Lung (tissue), 11 donors: ENCODE measurements at regions not wholly inside any gene's neighbourhood (a gene's known extent, or its start where the extent isn't known, plus 50 kb on each side); places are given as distances from the start of the nearest gene placed in this dataset.

Experiments
- ATAC-seq: fragments of 200-7000 bp; cut with Tn5 transposase; one replicate; pipeline ENCODE4 v1.9.1; 2020; ENCODE audit warnings: moderate number of reproducible peaks; ENCODE audit not compliant: insufficient read depth, low FRiP score
- DNase-seq, 3 donors: peaks; one replicate each; pipeline ENCODE4 v3.0.0-alpha.2; 2013 to 2017
- H3K27ac ChIP-seq, 2 donors: one replicate each; pipeline ENCODE4 v1.5.1; 2013; ENCODE audit warnings: mild to moderate bottlenecking in 2 of 2, moderate library complexity in 2 of 2, control low read depth in 1 of 2, inconsistent platforms in 1 of 2, low read depth in 1 of 2, low read length in 1 of 2
- H3K27me3 ChIP-seq, 3 donors: one replicate each; pipeline ENCODE4 v1.5.1; 2013; ENCODE audit warnings: low read length in 2 of 3; ENCODE audit not compliant: control insufficient read depth in 3 of 3, insufficient read depth in 3 of 3
- H3K36me3 ChIP-seq, 4 donors: one replicate each; pipeline ENCODE4 v1.5.1; 2013; ENCODE audit warnings: low read length in 4 of 4, mild to moderate bottlenecking in 1 of 4, moderate library complexity in 1 of 4; ENCODE audit not compliant: control insufficient read depth in 4 of 4, insufficient read depth in 4 of 4
- H3K4me1 ChIP-seq, 5 donors: one replicate each; pipeline ENCODE4 v1.5.1; 2013; ENCODE audit warnings: low read length in 5 of 5, mild to moderate bottlenecking in 2 of 5, moderate library complexity in 1 of 5; ENCODE audit not compliant: control insufficient read depth in 5 of 5, insufficient read depth in 5 of 5
- H3K4me3 ChIP-seq: one replicate; pipeline ENCODE4 v1.5.1; 2013; ENCODE audit warnings: mild to moderate bottlenecking, control low read depth, moderate library complexity
- H3K9ac ChIP-seq, 2 donors: one replicate each; pipeline ENCODE4 v1.5.1; 2013; ENCODE audit warnings: low read length in 2 of 2, control low read depth in 1 of 2; ENCODE audit not compliant: insufficient read depth in 1 of 2
- H3K9me3 ChIP-seq, 4 donors: one replicate each; pipeline ENCODE4 v1.5.1; 2013; ENCODE audit warnings: low read length in 3 of 4, mild to moderate bottlenecking in 1 of 4, moderate library complexity in 1 of 4; ENCODE audit not compliant: control insufficient read depth in 4 of 4, insufficient read depth in 3 of 4
- CTCF ChIP-seq: IDR thresholded peaks from 2 replicates; pipeline ENCODE4 v1.5.1; 2012; ENCODE audit warnings: mild to moderate bottlenecking; ENCODE audit errors: control extremely low read depth, extremely low read depth
- WGBS, 2 donors: extraction: QIAGEN DNeasy Blood & Tissue Kit; methylation state at CpG; one replicate each; pipeline ENCODE4 v1.1.7; 2013; 5-methylcytosine and 5-hydroxymethylcytosine counted together
- donor health status: control.
- donor health status: control.
- donor health status: Bipolar disorder and iron deficiency.
- donor health status: healthy.
- donor health status: DM: yes; HTN: yes; CAD: no.

- no peak for TF ChIP-seq CTCF
- peaks cover 0 to 4% (median 0%) of the 10 kb centered on the region in 5 donors for H3K4me1 ChIP-seq
- H3K4me3 ChIP-seq, result no peak overlapping the region
- H3K27me3 ChIP-seq, result no peaks in the 10 kb centered on the region
- DNase-seq (no peak), ATAC-seq (no peak)
- no peak overlapping the region for H3K27ac ChIP-seq
- no peaks in the 10 kb centered on the region for H3K36me3 ChIP-seq
- H3K9ac ChIP-seq, result no peak overlapping the region
- H3K9me3 ChIP-seq, result no peaks in the 10 kb centered on the region
- 78 to 82% methylated on average over 5 of the region's 5 CpGs for WGBS, 2 donors
These were observed 109.9 kb downstream of the ZNF518B start for GRCh38 chr4:10347281-10347795.

DNA sequence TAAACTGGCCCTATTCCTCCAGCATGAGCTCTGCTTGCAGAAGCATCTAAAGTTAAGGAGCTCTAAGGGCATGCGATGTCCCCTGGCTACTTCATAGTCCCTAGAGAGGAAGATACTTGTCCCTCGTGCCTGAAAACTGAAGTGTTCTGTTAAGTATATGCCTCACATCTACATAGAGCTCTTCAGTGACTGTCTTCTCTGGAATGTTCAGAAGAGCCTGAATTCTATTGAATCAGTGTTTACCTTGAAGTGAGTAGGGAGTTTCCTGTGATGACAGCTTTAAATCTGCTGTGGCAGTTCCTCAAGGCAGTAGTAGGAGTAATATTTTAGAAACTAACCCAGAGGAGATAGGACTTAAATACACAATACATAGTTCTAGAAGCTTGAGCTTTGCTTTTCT lies 111.2 kb downstream of the ZNF518B start:
- Histone ChIP-seq H3K4me3 (no peak overlapping the region), H3K9ac (no peak overlapping the region), H3K9me3 (no peaks in the 10 kb centered on the region), H3K27me3 (no peaks in the 10 kb centered on the region), H3K36me3 (no peaks in the 10 kb centered on the region), H3K4me1 (peaks cover 0 to 4% (median 0%) of the 10 kb centered on the region in 5 donors), H3K27ac (no peak overlapping the region)
- 54 to 92% methylated on average over 2 of the region's 2 CpGs for WGBS, 2 donors
- TF ChIP-seq CTCF, result no peak
- DNase-seq (no peak), ATAC-seq (no peak)

GRCh38 chr4:10345381-10345784 lies 111.8 kb downstream of the ZNF518B start:
- no peak for ATAC-seq
- no peak for TF ChIP-seq CTCF
- WGBS, 2 donors, result 89 to 90% methylated on average over 3 of the region's 3 CpGs
- Histone ChIP-seq H3K9me3 (no peaks in the 10 kb centered on the region), H3K4me1 (peaks cover 0 to 4% (median 0%) of the 10 kb centered on the region in 5 donors), H3K4me3 (no peak overlapping the region), H3K27me3 (no peaks in the 10 kb centered on the region), H3K27ac (no peak overlapping the region), H3K9ac (no peak overlapping the region), H3K36me3 (no peaks in the 10 kb centered on the region)
- DNase-seq, result no peak

DNA sequence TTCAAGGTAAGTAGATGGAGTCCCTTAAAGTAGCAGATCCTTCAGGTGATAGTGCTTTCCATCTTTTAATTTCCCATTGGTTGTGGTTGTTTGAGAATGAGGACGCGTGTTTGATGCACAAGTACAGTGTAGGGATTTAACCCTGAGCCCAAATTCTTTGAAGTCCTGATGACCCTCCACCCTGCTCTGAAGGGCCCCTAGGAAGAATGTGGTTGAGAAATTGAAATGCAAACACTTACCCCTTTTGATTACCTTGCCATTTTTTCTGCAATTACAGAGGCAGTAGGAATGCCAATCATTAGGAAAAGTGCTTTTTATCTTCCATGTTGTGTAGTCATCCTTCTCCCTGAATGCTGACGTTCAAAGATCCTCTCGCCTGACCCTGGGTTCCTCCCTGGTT lies 112.4 kb downstream of the ZNF518B start:
- DNase-seq (peak in 2 of 3 donors; percentile 21 to 47), ATAC-seq (no peak)
- Histone ChIP-seq H3K36me3 (no peaks in the 10 kb centered on the region), H3K4me3 (no peak overlapping the region), H3K27me3 (no peaks in the 10 kb centered on the region), H3K27ac (no peak overlapping the region), H3K4me1 (peaks cover 0 to 4% (median 0%) of the 10 kb centered on the region in 5 donors), H3K9me3 (no peaks in the 10 kb centered on the region), H3K9ac (no peak overlapping the region)
- no peak for TF ChIP-seq CTCF
- WGBS, 2 donors, result 69 to 87% methylated on average over 4 of the region's 4 CpGs
